ENCODE measurements at regions not wholly inside any gene's neighbourhood (a gene's known extent, or its start where the extent isn't known, plus 50 kb on each side); places are given as distances from the start of the nearest gene placed in this dataset.
"Not testable (repeated sequence)": the region's sequence is repeated elsewhere in the genome, so short reads cannot be mapped to it uniquely, and the experiment has no call there.

- Histone ChIP-seq H3K4me1 (ENCODE audit: low read length) (no peaks in the 10 kb centered on the region), H4K20me1 (ENCODE audit: insufficient read depth, low read length) (no peaks in the 10 kb centered on the region), H3K79me2 (ENCODE audit: low read length) (no peaks in the 10 kb centered on the region), H3K27ac (ENCODE audit: low read length) (no peak overlapping the region), H3K9ac (ENCODE audit: low read length) (no peak overlapping the region), H3K36me3 (replicated peaks; ENCODE audit: low read depth, low read length) (no peaks in the 10 kb centered on the region), H3K9me3 (ENCODE audit: insufficient read depth, low read length) (no peaks in the 10 kb centered on the region), H3K27me3 (ENCODE audit: low read depth, low read length) (no peaks in the 10 kb centered on the region), H3K4me2 (ENCODE audit: low read length) (no peak overlapping the region), H2AFZ (ENCODE audit: low read depth, low read length) (no peak overlapping the region), H3K4me3 (ENCODE audit: low read length) (no peak overlapping the region)
- TF ChIP-seq CTCF (IDR thresholded peaks at IDR 0.05; ENCODE audit: low read depth, low read length) = no peak
- TF ChIP-seq EZH2phosphoT487 (IDR thresholded peaks at IDR 0.05; ENCODE audit: low read depth) = no peak
Observed at GRCh38 chr9:87039809-87040392, 92.6 kb upstream of the GAS1 start.

- H3K27me3 ChIP-seq (ENCODE audit: low read depth, low read length) = no peaks in the 10 kb centered on the region
- no peak overlapping the region for H3K27ac ChIP-seq (ENCODE audit: low read length)
- H4K20me1 ChIP-seq (ENCODE audit: insufficient read depth, low read length) = no peaks in the 10 kb centered on the region
- no peak overlapping the region for H2AFZ ChIP-seq (ENCODE audit: low read depth, low read length)
- H3K36me3 ChIP-seq (replicated peaks; ENCODE audit: low read depth, low read length) = no peaks in the 10 kb centered on the region
- H3K9ac ChIP-seq (ENCODE audit: low read length) = no peak overlapping the region
- H3K4me3 ChIP-seq (ENCODE audit: low read length) = no peak overlapping the region
- no peaks in the 10 kb centered on the region for H3K9me3 ChIP-seq (ENCODE audit: insufficient read depth, low read length)
- H3K79me2 ChIP-seq (ENCODE audit: low read length) = no peaks in the 10 kb centered on the region
- no peak overlapping the region for H3K4me2 ChIP-seq (ENCODE audit: low read length)
- no peaks in the 10 kb centered on the region for H3K4me1 ChIP-seq (ENCODE audit: low read length)
- TF ChIP-seq EZH2phosphoT487 (IDR thresholded peaks at IDR 0.05; ENCODE audit: low read depth) (no peak), CTCF (IDR thresholded peaks at IDR 0.05; ENCODE audit: low read depth, low read length) (no peak)
Observed at GRCh38 chr9:87040410-87041009, 93.2 kb upstream of the GAS1 start.

- H3K9me3 ChIP-seq (ENCODE audit: insufficient read depth, low read length); H3K4me1 ChIP-seq (ENCODE audit: low read length); H3K4me3 ChIP-seq (ENCODE audit: low read length); H3K27me3 ChIP-seq (ENCODE audit: low read depth, low read length); H3K4me2 ChIP-seq (ENCODE audit: low read length); H4K20me1 ChIP-seq (ENCODE audit: insufficient read depth, low read length); H2AFZ ChIP-seq (ENCODE audit: low read depth, low read length); H3K9ac ChIP-seq (ENCODE audit: low read length); H3K79me2 ChIP-seq (ENCODE audit: low read length); H3K27ac ChIP-seq (ENCODE audit: low read length); H3K36me3 ChIP-seq (replicated peaks; ENCODE audit: low read depth, low read length): not testable (repeated sequence)
Observed at GRCh38 chr9:87041553-87042235, 94.4 kb upstream of the GAS1 start.

GRCh38 chr9:87049929-87050608, 102.8 kb upstream of the GAS1 start:
- not testable (repeated sequence) for H2AFZ ChIP-seq (ENCODE audit: low read depth, low read length); H3K27me3 ChIP-seq (ENCODE audit: low read depth, low read length); H3K4me2 ChIP-seq (ENCODE audit: low read length); H3K9ac ChIP-seq (ENCODE audit: low read length); H4K20me1 ChIP-seq (ENCODE audit: insufficient read depth, low read length); H3K9me3 ChIP-seq (ENCODE audit: insufficient read depth, low read length); H3K4me3 ChIP-seq (ENCODE audit: low read length); H3K79me2 ChIP-seq (ENCODE audit: low read length); H3K27ac ChIP-seq (ENCODE audit: low read length); H3K4me1 ChIP-seq (ENCODE audit: low read length); H3K36me3 ChIP-seq (replicated peaks; ENCODE audit: low read depth, low read length)
